ENCODE measurements at regions not wholly inside any gene's neighbourhood (a gene's known extent, or its start where the extent isn't known, plus 50 kb on each side); places are given as distances from the start of the nearest gene placed in this dataset.

- ChIA-PET POLR2A (no interaction called here), CTCF (no interaction called here)
- intact Hi-C loops (cut with micrococcal nuclease; ENCODE audit: unreplicated experiment) (no loop called here), in situ Hi-C loops (cut with HindIII; ENCODE audit: low pct_unique_long_range_greater_than_20kb, low sequenced_read_pairs) (no loop called here)
- Histone ChIP-seq H3K27ac (ENCODE audit: low read length) (no peak overlapping the region), H3K4me1 (ENCODE audit: control insufficient read depth, insufficient read depth, low read length) (no peaks in the 10 kb centered on the region), H3K36me3 (ENCODE audit: control insufficient read depth, insufficient read depth, low read length) (no peaks in the 10 kb centered on the region), H3K27me3 (ENCODE audit: control insufficient read depth, insufficient read depth, low read length) (no peaks in the 10 kb centered on the region), H3K9me3 (ENCODE audit: control insufficient read depth, insufficient read depth, low read depth, low read length) (no peaks in the 10 kb centered on the region), H3K4me3 (ENCODE audit: low read depth in 2 of 2, low read length in 2 of 2) (no peak overlapping the region)
- TF ChIP-seq TCF7L2 (IDR thresholded peaks at IDR 0.05; ENCODE audit: low read depth, low read length) (no peak), POLR2AphosphoS5 (IDR thresholded peaks at IDR 0.05; ENCODE audit: low read depth, low read length) (no peak)
- TF ChIP-seq, protein P1, sequence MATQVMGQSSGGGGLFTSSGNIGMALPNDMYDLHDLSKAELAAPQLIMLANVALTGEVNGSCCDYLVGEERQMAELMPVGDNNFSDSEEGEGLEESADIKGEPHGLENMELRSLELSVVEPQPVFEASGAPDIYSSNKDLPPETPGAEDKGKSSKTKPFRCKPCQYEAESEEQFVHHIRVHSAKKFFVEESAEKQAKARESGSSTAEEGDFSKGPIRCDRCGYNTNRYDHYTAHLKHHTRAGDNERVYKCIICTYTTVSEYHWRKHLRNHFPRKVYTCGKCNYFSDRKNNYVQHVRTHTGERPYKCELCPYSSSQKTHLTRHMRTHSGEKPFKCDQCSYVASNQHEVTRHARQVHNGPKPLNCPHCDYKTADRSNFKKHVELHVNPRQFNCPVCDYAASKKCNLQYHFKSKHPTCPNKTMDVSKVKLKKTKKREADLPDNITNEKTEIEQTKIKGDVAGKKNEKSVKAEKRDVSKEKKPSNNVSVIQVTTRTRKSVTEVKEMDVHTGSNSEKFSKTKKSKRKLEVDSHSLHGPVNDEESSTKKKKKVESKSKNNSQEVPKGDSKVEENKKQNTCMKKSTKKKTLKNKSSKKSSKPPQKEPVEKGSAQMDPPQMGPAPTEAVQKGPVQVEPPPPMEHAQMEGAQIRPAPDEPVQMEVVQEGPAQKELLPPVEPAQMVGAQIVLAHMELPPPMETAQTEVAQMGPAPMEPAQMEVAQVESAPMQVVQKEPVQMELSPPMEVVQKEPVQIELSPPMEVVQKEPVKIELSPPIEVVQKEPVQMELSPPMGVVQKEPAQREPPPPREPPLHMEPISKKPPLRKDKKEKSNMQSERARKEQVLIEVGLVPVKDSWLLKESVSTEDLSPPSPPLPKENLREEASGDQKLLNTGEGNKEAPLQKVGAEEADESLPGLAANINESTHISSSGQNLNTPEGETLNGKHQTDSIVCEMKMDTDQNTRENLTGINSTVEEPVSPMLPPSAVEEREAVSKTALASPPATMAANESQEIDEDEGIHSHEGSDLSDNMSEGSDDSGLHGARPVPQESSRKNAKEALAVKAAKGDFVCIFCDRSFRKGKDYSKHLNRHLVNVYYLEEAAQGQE (IDR thresholded peaks at IDR 0.05; ENCODE audit: insufficient read depth in 1 of 2, low read depth in 2 of 2, low read length in 1 of 2) = no peak
- ATAC-seq (no peak), DNase-seq (ENCODE audit: low read depth, low spot score) (no peak)
- no TSS peak for BruUV-seq (replicated peaks)
Measured at GRCh38 chr22:48538291-48538820, 1289.3 kb downstream of the BRD1 start.

DNA sequence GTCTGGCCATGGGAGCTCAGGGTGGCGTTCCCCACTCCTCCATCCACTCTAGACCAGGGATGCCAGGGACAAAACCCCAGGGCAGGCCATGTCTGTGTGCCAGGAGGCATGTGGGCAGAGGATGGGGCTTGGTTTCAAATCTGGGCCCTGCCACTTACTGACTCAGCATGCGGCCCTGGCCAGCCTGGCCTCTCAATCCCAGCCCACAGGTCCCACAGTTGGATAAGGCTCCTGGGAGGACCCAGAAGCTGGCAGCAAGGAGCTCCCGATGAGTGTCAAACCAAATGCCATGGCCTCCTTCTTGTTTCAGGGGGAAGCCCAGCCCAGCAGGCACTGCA is 1290.4 kb downstream of the BRD1 start:
- Histone ChIP-seq H3K36me3 (ENCODE audit: control insufficient read depth, insufficient read depth, low read length) (no peaks in the 10 kb centered on the region), H3K4me1 (ENCODE audit: control insufficient read depth, insufficient read depth, low read length) (no peaks in the 10 kb centered on the region), H3K4me3 (ENCODE audit: low read depth in 2 of 2, low read length in 2 of 2) (no peak overlapping the region), H3K27ac (ENCODE audit: low read length) (no peak overlapping the region), H3K27me3 (ENCODE audit: control insufficient read depth, insufficient read depth, low read length) (no peaks in the 10 kb centered on the region), H3K9me3 (ENCODE audit: control insufficient read depth, insufficient read depth, low read depth, low read length) (no peaks in the 10 kb centered on the region)
- ATAC-seq (no peak; the same call in 1 of the 2 replicates), DNase-seq (ENCODE audit: low read depth, low spot score) (no peak)
- intact Hi-C loops (cut with micrococcal nuclease; ENCODE audit: unreplicated experiment) = no loop called here
- BruUV-seq (replicated peaks) = no TSS peak
- in situ Hi-C loops (cut with HindIII; ENCODE audit: low pct_unique_long_range_greater_than_20kb, low sequenced_read_pairs) = no loop called here
- ChIA-PET POLR2A (no interaction called here), CTCF (interaction anchor here (0.6 kb wide), 1 partner anchor 320 kb away, joined by 9 read pairs; no protein-coding TSS in a partner anchor)
- TF ChIP-seq, protein P2, sequence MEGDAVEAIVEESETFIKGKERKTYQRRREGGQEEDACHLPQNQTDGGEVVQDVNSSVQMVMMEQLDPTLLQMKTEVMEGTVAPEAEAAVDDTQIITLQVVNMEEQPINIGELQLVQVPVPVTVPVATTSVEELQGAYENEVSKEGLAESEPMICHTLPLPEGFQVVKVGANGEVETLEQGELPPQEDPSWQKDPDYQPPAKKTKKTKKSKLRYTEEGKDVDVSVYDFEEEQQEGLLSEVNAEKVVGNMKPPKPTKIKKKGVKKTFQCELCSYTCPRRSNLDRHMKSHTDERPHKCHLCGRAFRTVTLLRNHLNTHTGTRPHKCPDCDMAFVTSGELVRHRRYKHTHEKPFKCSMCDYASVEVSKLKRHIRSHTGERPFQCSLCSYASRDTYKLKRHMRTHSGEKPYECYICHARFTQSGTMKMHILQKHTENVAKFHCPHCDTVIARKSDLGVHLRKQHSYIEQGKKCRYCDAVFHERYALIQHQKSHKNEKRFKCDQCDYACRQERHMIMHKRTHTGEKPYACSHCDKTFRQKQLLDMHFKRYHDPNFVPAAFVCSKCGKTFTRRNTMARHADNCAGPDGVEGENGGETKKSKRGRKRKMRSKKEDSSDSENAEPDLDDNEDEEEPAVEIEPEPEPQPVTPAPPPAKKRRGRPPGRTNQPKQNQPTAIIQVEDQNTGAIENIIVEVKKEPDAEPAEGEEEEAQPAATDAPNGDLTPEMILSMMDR (IDR thresholded peaks at IDR 0.05) = no peak
- TF ChIP-seq SIN3A (IDR thresholded peaks at IDR 0.05; ENCODE audit: borderline replicate concordance, insufficient read depth, low read depth, low read length) (no peak), POLR2AphosphoS5 (IDR thresholded peaks at IDR 0.05; ENCODE audit: low read depth, low read length) (no peak), TCF7L2 (IDR thresholded peaks at IDR 0.05; ENCODE audit: low read depth, low read length) (no peak)
- TF ChIP-seq, protein P1 (IDR thresholded peaks at IDR 0.05; ENCODE audit: insufficient read depth in 1 of 2, low read depth in 2 of 2, low read length in 1 of 2) = no peak

Measured in Panc1 (cell line).